Sigmoid colon (tissue), 6 donors: ENCODE measurements at regions not wholly inside any gene's neighbourhood (a gene's known extent, or its start where the extent isn't known, plus 50 kb on each side); places are given as distances from the start of the nearest gene placed in this dataset.

ENCODE experiments used
- DNase-seq: peaks from one replicate; pipeline ENCODE4 v3.0.0-alpha.2; 2019
- H3K27ac ChIP-seq, 4 donors: fragments of 200-600 bp; sonication (generic); one replicate each; pipeline ENCODE4 v1.5.1; 2016 to 2019; ENCODE audit warnings: mild to moderate bottlenecking in 1 of 4
- H3K27me3 ChIP-seq, 3 donors: fragments of 200-600 bp; sonication (generic); one replicate each; pipeline ENCODE4 v1.5.1; 2019; ENCODE audit warnings: mild to moderate bottlenecking in 1 of 3
- H3K36me3 ChIP-seq, 4 donors: fragments of 200-600 bp; sonication (generic); one replicate each; pipeline ENCODE4 v1.5.1; 2016 to 2019
- H3K4me1 ChIP-seq, 4 donors: fragments of 200-600 bp; sonication (generic); one replicate each; pipeline ENCODE4 v1.5.1; 2017 to 2019
- H3K4me3 ChIP-seq, 4 donors: fragments of 200-600 bp; sonication (generic); one replicate each; pipeline ENCODE4 v1.5.1; 2017 to 2019; ENCODE audit warnings: mild to moderate bottlenecking in 2 of 4, moderate library complexity in 1 of 4
- H3K9me3 ChIP-seq, 4 donors: fragments of 200-600 bp in 3 of 4; sonication (generic) in 3 of 4; one replicate each; pipeline versions ENCODE4 v1.5.1 to v1.6.1; 2013 to 2019
- EP300 ChIP-seq, 4 donors: sonication (generic); formaldehyde crosslinking; IDR thresholded peaks; one replicate each; pipeline ENCODE4 v1.6.1; 2017; ENCODE audit warnings: antibody characterized with exemption in 4 of 4
- POLR2A ChIP-seq, 2 donors: fragments of 450-650 bp; IDR thresholded peaks; one replicate each; pipeline ENCODE4 v1.6.1; 2016; ENCODE audit warnings: antibody characterized with exemption in 2 of 2, mild to moderate bottlenecking in 2 of 2, moderate library complexity in 2 of 2
- POLR2AphosphoS5 ChIP-seq, 4 donors: sonication (generic); formaldehyde crosslinking; IDR thresholded peaks; one replicate each; pipeline ENCODE4 v1.6.1; 2017; ENCODE audit warnings: antibody characterized with exemption in 4 of 4
- WGBS, 2 donors: extraction: QIAGEN DNeasy Blood & Tissue Kit; methylation state at CpG; one replicate each; pipeline ENCODE4 v1.1.7; 2013; 5-methylcytosine and 5-hydroxymethylcytosine counted together
- intact Hi-C: fragments of 100-400 bp; cut with DNase I; formaldehyde crosslinking; loops from one replicate; pipeline ENCODE4 v1.15.1; 2023
- TF ChIP-seq, protein P1 (sequence below), 4 experiments: fragments of 450-650 bp in 3 of 4; fragments of 200-600 bp in 1 of 4; IDR thresholded peaks; one replicate each; pipeline ENCODE4 v1.5.1; 2016 to 2019; ENCODE audit warnings: antibody characterized with exemption in 4 of 4, mild to moderate bottlenecking in 3 of 4, moderate library complexity in 2 of 4
- donor health status: healthy with polysubstance abuse.
- donor health status: healthy.

GRCh38 chr15:89400782-89401545 lies 66.3 kb upstream of the POLG start:
- peaks cover 0 to 33% (median 29%) of the 10 kb centered on the region in 4 donors for H3K4me1 ChIP-seq

GRCh38 chr15:89400116-89400781 lies 65.6 kb upstream of the POLG start:
- Histone ChIP-seq H3K27me3 (peaks cover 26 to 93% (median 55%) of the 10 kb centered on the region in 3 donors), H3K4me3 (peak overlapping the region; percentile 11 to 53 (median 46))
- WGBS, 2 donors, result 5% methylated on average over 55 of the region's 55 CpGs

More at GRCh38 chr15:89400782-89401545, 66.3 kb upstream of the POLG start:
- Histone ChIP-seq H3K4me3 (peak overlapping the region in 1 of 4 donors; percentile 45), H3K9me3 (no peaks in the 10 kb centered on the region), H3K27me3 (peaks cover 32 to 93% (median 61%) of the 10 kb centered on the region in 3 donors), H3K27ac (peak overlapping the region; percentile 55 to 77 (median 72)), H3K36me3 (no peaks in the 10 kb centered on the region)
- TF ChIP-seq, protein P1, sequence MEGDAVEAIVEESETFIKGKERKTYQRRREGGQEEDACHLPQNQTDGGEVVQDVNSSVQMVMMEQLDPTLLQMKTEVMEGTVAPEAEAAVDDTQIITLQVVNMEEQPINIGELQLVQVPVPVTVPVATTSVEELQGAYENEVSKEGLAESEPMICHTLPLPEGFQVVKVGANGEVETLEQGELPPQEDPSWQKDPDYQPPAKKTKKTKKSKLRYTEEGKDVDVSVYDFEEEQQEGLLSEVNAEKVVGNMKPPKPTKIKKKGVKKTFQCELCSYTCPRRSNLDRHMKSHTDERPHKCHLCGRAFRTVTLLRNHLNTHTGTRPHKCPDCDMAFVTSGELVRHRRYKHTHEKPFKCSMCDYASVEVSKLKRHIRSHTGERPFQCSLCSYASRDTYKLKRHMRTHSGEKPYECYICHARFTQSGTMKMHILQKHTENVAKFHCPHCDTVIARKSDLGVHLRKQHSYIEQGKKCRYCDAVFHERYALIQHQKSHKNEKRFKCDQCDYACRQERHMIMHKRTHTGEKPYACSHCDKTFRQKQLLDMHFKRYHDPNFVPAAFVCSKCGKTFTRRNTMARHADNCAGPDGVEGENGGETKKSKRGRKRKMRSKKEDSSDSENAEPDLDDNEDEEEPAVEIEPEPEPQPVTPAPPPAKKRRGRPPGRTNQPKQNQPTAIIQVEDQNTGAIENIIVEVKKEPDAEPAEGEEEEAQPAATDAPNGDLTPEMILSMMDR (IDR thresholded peaks at IDR 0.05), result no peak
- no peak for TF ChIP-seq EP300 (IDR thresholded peaks at IDR 0.05)
- TF ChIP-seq POLR2A (IDR thresholded peaks at IDR 0.05), result no peak
- no peak for TF ChIP-seq POLR2AphosphoS5 (IDR thresholded peaks at IDR 0.05)
- intact Hi-C loops, result no loop called here
- no peak for DNase-seq
- 34 to 43% methylated on average over 7 of the region's 7 CpGs for WGBS, 2 donors

GRCh38 chr15:89399238-89400115 lies 64.9 kb upstream of the POLG start:
- H3K36me3 ChIP-seq, result no peaks in the 10 kb centered on the region
- 2% methylated on average over 68 of the region's 68 CpGs for WGBS, 2 donors
- H3K27ac ChIP-seq, result peak overlapping the region; percentile 55 to 77 (median 72)
- DNase-seq, result no peak
- intact Hi-C loops, result no loop called here
- TF ChIP-seq, protein P1 (IDR thresholded peaks at IDR 0.05), result peak in 1 of 4 experiments; percentile 30
- no peak for TF ChIP-seq EP300 (IDR thresholded peaks at IDR 0.05)
- H3K27me3 ChIP-seq, result peaks cover 22 to 93% (median 47%) of the 10 kb centered on the region in 3 donors
- H3K4me1 ChIP-seq, result peaks cover 0 to 32% (median 27%) of the 10 kb centered on the region in 4 donors
- H3K4me3 ChIP-seq, result peak overlapping the region; percentile 11 to 53 (median 46)
- H3K9me3 ChIP-seq, result no peaks in the 10 kb centered on the region

More at GRCh38 chr15:89400116-89400781, 65.6 kb upstream of the POLG start:
- peak overlapping the region; percentile 55 to 77 (median 72) for H3K27ac ChIP-seq
- intact Hi-C loops, result no loop called here
- H3K4me1 ChIP-seq, result peaks cover 0 to 32% (median 27%) of the 10 kb centered on the region in 4 donors
- H3K9me3 ChIP-seq, result no peaks in the 10 kb centered on the region
- no peaks in the 10 kb centered on the region for H3K36me3 ChIP-seq
- TF ChIP-seq POLR2AphosphoS5 (IDR thresholded peaks at IDR 0.05), result no peak
- TF ChIP-seq POLR2A (IDR thresholded peaks at IDR 0.05), result no peak
- TF ChIP-seq EP300 (IDR thresholded peaks at IDR 0.05), result no peak
- TF ChIP-seq, protein P1 (IDR thresholded peaks at IDR 0.05), result no peak
- DNase-seq, result no peak

GRCh38 chr15:89398896-89399237 lies 64.2 kb upstream of the POLG start:
- Histone ChIP-seq H3K27ac (no peak overlapping the region), H3K4me1 (peaks cover 0 to 32% (median 27%) of the 10 kb centered on the region in 4 donors), H3K27me3 (peaks cover 22 to 93% (median 42%) of the 10 kb centered on the region in 3 donors), H3K36me3 (no peaks in the 10 kb centered on the region), H3K9me3 (no peaks in the 10 kb centered on the region), H3K4me3 (no peak overlapping the region)
- 25 to 34% methylated on average over 5 of the region's 5 CpGs for WGBS, 2 donors
- DNase-seq, result no peak
- intact Hi-C loops, result no loop called here
- no peak for TF ChIP-seq POLR2A (IDR thresholded peaks at IDR 0.05)
- no peak for TF ChIP-seq POLR2AphosphoS5 (IDR thresholded peaks at IDR 0.05)
- TF ChIP-seq, protein P1 (IDR thresholded peaks at IDR 0.05), result no peak
- no peak for TF ChIP-seq EP300 (IDR thresholded peaks at IDR 0.05)
